ENCODE measurements at regions not wholly inside any gene's neighbourhood (a gene's known extent, or its start where the extent isn't known, plus 50 kb on each side); places are given as distances from the start of the nearest gene placed in this dataset.

DNA sequence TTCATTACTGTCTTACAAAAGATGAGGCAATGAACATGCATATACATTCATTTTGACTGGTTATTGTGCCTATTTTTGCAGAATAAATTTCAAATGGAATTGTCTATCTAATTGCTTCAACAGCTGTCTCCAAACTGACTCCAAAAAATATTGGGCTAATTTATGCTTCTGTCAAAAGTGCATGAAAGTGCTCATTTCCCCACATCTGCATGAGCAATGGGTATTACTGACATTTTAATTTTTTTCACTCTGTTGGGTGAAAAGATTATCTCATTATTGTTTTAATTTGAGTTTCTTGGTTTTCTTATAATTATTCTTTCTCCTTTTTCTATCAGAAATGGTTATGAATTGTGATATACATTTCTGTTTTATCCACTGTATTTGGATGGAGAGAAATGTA is 404.2 kb downstream of the QKI start:
- H3K4me2 ChIP-seq (ENCODE audit: low read length): no peak overlapping the region
- no peaks in the 10 kb centered on the region for H4K20me1 ChIP-seq (ENCODE audit: insufficient read depth)
- ATAC-seq (no peak), DNase-seq (ENCODE audit: low read depth, low spot score) (no peak)
- ChIA-PET CTCF (no interaction called here), POLR2A (no interaction called here), RAD21 (ENCODE audit: low non-redundant PET in 1 of 2, low total read pairs in 2 of 2, uncharacterized antibody in 2 of 2, unreplicated experiment in 2 of 2) (no interaction called here)
- H2AFZ ChIP-seq (ENCODE audit: low read depth, low read length, poor library complexity, severe bottlenecking): no peak overlapping the region
- no peak overlapping the region for H3K4me3 ChIP-seq (replicated peaks in 1 of 2; ENCODE audit: low read depth in 1 of 2, low read length in 2 of 2)
- H3K9me3 ChIP-seq (ENCODE audit: control insufficient read depth in 1 of 2, insufficient read depth in 1 of 2, low read depth in 1 of 2, low read length in 2 of 2): no peaks in the 10 kb centered on the region
- TF ChIP-seq, protein P1, sequence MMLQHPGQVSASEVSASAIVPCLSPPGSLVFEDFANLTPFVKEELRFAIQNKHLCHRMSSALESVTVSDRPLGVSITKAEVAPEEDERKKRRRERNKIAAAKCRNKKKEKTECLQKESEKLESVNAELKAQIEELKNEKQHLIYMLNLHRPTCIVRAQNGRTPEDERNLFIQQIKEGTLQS (IDR thresholded peaks at IDR 0.05): no peak
- TF ChIP-seq RAD21 (IDR thresholded peaks at IDR 0.05; ENCODE audit: low read depth) (no peak), SIN3A (IDR thresholded peaks at IDR 0.05; ENCODE audit: low read depth) (no peak), FOSL1 (IDR thresholded peaks at IDR 0.05; ENCODE audit: low read depth) (no peak), ZNF274 (IDR thresholded peaks at IDR 0.05; ENCODE audit: low read depth, low read length) (no peak), YY1 (IDR thresholded peaks at IDR 0.05; ENCODE audit: extremely low read depth, insufficient replicate concordance, low read depth, low read length) (no peak), EGR1 (IDR thresholded peaks at IDR 0.05; ENCODE audit: low read depth) (no peak), CEBPB (IDR thresholded peaks at IDR 0.05; ENCODE audit: low read depth) (no peak), TCF7L2 (IDR thresholded peaks at IDR 0.05; ENCODE audit: borderline replicate concordance, extremely low read depth, insufficient read depth, insufficient read length) (no peak), ELF1 (IDR thresholded peaks at IDR 0.05; ENCODE audit: borderline replicate concordance, low read depth) (no peak), ZFX (IDR thresholded peaks at IDR 0.05) (no peak), POLR2A (IDR thresholded peaks at IDR 0.05; ENCODE audit: borderline replicate concordance, extremely low read depth, insufficient read depth, insufficient read length) (no peak), SRF (IDR thresholded peaks at IDR 0.05; ENCODE audit: low read depth) (no peak), SP1 (IDR thresholded peaks at IDR 0.05; ENCODE audit: low read depth) (no peak)
- TF ChIP-seq, protein P2, sequence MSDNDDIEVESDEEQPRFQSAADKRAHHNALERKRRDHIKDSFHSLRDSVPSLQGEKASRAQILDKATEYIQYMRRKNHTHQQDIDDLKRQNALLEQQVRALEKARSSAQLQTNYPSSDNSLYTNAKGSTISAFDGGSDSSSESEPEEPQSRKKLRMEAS (IDR thresholded peaks at IDR 0.05): no peak
- TF ChIP-seq, protein P3, sequence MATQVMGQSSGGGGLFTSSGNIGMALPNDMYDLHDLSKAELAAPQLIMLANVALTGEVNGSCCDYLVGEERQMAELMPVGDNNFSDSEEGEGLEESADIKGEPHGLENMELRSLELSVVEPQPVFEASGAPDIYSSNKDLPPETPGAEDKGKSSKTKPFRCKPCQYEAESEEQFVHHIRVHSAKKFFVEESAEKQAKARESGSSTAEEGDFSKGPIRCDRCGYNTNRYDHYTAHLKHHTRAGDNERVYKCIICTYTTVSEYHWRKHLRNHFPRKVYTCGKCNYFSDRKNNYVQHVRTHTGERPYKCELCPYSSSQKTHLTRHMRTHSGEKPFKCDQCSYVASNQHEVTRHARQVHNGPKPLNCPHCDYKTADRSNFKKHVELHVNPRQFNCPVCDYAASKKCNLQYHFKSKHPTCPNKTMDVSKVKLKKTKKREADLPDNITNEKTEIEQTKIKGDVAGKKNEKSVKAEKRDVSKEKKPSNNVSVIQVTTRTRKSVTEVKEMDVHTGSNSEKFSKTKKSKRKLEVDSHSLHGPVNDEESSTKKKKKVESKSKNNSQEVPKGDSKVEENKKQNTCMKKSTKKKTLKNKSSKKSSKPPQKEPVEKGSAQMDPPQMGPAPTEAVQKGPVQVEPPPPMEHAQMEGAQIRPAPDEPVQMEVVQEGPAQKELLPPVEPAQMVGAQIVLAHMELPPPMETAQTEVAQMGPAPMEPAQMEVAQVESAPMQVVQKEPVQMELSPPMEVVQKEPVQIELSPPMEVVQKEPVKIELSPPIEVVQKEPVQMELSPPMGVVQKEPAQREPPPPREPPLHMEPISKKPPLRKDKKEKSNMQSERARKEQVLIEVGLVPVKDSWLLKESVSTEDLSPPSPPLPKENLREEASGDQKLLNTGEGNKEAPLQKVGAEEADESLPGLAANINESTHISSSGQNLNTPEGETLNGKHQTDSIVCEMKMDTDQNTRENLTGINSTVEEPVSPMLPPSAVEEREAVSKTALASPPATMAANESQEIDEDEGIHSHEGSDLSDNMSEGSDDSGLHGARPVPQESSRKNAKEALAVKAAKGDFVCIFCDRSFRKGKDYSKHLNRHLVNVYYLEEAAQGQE (IDR thresholded peaks at IDR 0.05; ENCODE audit: low read depth): no peak
- TF ChIP-seq, protein P4, sequence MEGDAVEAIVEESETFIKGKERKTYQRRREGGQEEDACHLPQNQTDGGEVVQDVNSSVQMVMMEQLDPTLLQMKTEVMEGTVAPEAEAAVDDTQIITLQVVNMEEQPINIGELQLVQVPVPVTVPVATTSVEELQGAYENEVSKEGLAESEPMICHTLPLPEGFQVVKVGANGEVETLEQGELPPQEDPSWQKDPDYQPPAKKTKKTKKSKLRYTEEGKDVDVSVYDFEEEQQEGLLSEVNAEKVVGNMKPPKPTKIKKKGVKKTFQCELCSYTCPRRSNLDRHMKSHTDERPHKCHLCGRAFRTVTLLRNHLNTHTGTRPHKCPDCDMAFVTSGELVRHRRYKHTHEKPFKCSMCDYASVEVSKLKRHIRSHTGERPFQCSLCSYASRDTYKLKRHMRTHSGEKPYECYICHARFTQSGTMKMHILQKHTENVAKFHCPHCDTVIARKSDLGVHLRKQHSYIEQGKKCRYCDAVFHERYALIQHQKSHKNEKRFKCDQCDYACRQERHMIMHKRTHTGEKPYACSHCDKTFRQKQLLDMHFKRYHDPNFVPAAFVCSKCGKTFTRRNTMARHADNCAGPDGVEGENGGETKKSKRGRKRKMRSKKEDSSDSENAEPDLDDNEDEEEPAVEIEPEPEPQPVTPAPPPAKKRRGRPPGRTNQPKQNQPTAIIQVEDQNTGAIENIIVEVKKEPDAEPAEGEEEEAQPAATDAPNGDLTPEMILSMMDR (IDR thresholded peaks at IDR 0.05 in 2 of 3, conservative IDR thresholded peaks at IDR 0.05 in 1 of 3; ENCODE audit: borderline replicate concordance in 1 of 3, insufficient read depth in 1 of 3, low read depth in 2 of 3, low read length in 2 of 3): no peak
- no TSS peak for BruUV-seq (replicated peaks)
- no peaks in the 10 kb centered on the region for H3K9me2 ChIP-seq (ENCODE audit: insufficient read depth)
- H3K79me2 ChIP-seq (ENCODE audit: insufficient read depth, low read length): no peaks in the 10 kb centered on the region
- H3K36me3 ChIP-seq (ENCODE audit: control insufficient read depth in 1 of 2, insufficient read depth in 2 of 2, low read length in 2 of 2): no peaks in the 10 kb centered on the region; a peak in 1 of 4 replicates
- H3K27me3 ChIP-seq (ENCODE audit: insufficient read depth, low read length): no peaks in the 10 kb centered on the region
- H3K27ac ChIP-seq (ENCODE audit: low read depth, low read length): no peak overlapping the region
- no peaks in the 10 kb centered on the region for H3K4me1 ChIP-seq (ENCODE audit: control insufficient read depth in 1 of 2, insufficient read depth in 2 of 2, low read length in 2 of 2)
- intact Hi-C loops (cut with micrococcal nuclease): no loop called here
- no peak overlapping the region for H3K9ac ChIP-seq (ENCODE audit: low read length)
